A549 (cell line): ENCODE measurements at regions not wholly inside any gene's neighbourhood (a gene's known extent, or its start where the extent isn't known, plus 50 kb on each side); places are given as distances from the start of the nearest gene placed in this dataset.

Experiments
- ATAC-seq, 2 experiments: fragments of 200-7000 bp in 1 of 2; fragments of >200 bp in 1 of 2; cut with Nextera tagmentation in 1 of 2; cut with Tn5 transposase in 1 of 2; 3 replicates each; pipeline versions ENCODE4 v1.8.0 to v1.9.1; 2018 to 2020; ENCODE audit warnings: mild to moderate bottlenecking in 1 of 2, moderate library complexity in 1 of 2
- CTCF ChIA-PET: fragments of 300-600 bp; sonication (Branson Sonifier 250); formaldehyde crosslinking; extraction: SDS; loops from one replicate; lab custom pipeline; 2021; ENCODE audit warnings: antibody characterized with exemption, inconsistent platforms; lab: Yijun Ruan, JAX
- POLR2A ChIA-PET: fragments of 350-600 bp; formaldehyde crosslinking; extraction: SDS; loops from one replicate; lab custom pipeline; 2021; ENCODE audit warnings: antibody characterized with exemption, inconsistent platforms; lab: Yijun Ruan, JAX
- DNase-seq, 2 experiments: peaks; one replicate each; pipeline versions ENCODE4 v3.0.0 to v3.0.0-alpha.2; 2011 to 2016; ENCODE audit warnings: low read depth in 1 of 2, low spot score in 1 of 2
- FAIRE-seq: peaks from 2 replicates; lab custom pipeline; 2011; peaks lifted over from hg19 to GRCh38; lab: Jason Lieb, UNC
- H3K27ac ChIP-seq, 2 experiments: fragments of >200 bp; sonication (Bioruptor Twin); formaldehyde crosslinking; 3 replicates each; pipeline ENCODE4 v1.5.1; 2016 to 2017
- H3K4me1 ChIP-seq: fragments of >200 bp; sonication (Bioruptor Twin); formaldehyde crosslinking; 3 replicates; pipeline ENCODE4 v1.6.1; 2016
- H3K4me2 ChIP-seq: fragments of >200 bp; sonication (Bioruptor Twin); formaldehyde crosslinking; 3 replicates; pipeline ENCODE4 v1.6.1; 2016
- H3K4me3 ChIP-seq: fragments of >200 bp; sonication (Bioruptor Twin); formaldehyde crosslinking; 3 replicates; pipeline ENCODE4 v1.5.1; 2016
- H3K9me3 ChIP-seq: fragments of >200 bp; sonication (Bioruptor Twin); formaldehyde crosslinking; 3 replicates; pipeline ENCODE4 v1.6.1; 2016
- CBX8 ChIP-seq: fragments of 200-600 bp; sonication (generic); IDR thresholded peaks from 2 replicates; pipeline ENCODE4 v1.6.1; 2016
- CHD2 ChIP-seq: fragments of 150-350 bp; IDR thresholded peaks from 2 replicates; pipeline ENCODE4 v1.6.1; 2014; ENCODE audit warnings: low read length; ENCODE audit not compliant: partially characterized antibody
- CHD4 ChIP-seq: fragments of 200-600 bp; sonication (generic); IDR thresholded peaks from 2 replicates; pipeline ENCODE4 v1.6.1; 2016; ENCODE audit warnings: antibody characterized with exemption, mild to moderate bottlenecking, borderline replicate concordance
- EHMT2 ChIP-seq: fragments of 200-600 bp; sonication (generic); IDR thresholded peaks from 2 replicates; pipeline ENCODE4 v1.6.1; 2016; ENCODE audit warnings: antibody characterized with exemption, low read depth, mild to moderate bottlenecking, moderate library complexity
- ESRRA ChIP-seq: fragments of 150-350 bp; IDR thresholded peaks from 2 replicates; pipeline ENCODE4 v1.6.1; 2014; ENCODE audit warnings: mild to moderate bottlenecking, low read length, borderline replicate concordance
- HOXB13 ChIP-seq: fragments of 250-450 bp; sonication (Bioruptor Pico); IDR thresholded peaks from 2 replicates; pipeline ENCODE4 v1.5.0; 2020; ENCODE audit warnings: low read depth, mild to moderate bottlenecking, moderate library complexity
- JUNB ChIP-seq: fragments of >200 bp; sonication (Bioruptor Twin); formaldehyde crosslinking; IDR thresholded peaks from 2 replicates; pipeline ENCODE4 v1.6.1; 2016
- MAFK ChIP-seq: fragments of 450-650 bp; IDR thresholded peaks from 2 replicates; pipeline ENCODE4 v1.6.1; 2014; ENCODE audit not compliant: partially characterized antibody
- NFE2L2 ChIP-seq: fragments of 150-350 bp; conservative IDR thresholded peaks from 2 replicates; pipeline ENCODE4 v1.6.1; 2014; ENCODE audit warnings: low read length
- POLR2A ChIP-seq: IDR thresholded peaks from 2 replicates; pipeline ENCODE4 v1.6.1; 2012; ENCODE audit warnings: mild to moderate bottlenecking, low read length
- POLR2AphosphoS2 ChIP-seq: conservative IDR thresholded peaks from 2 replicates; pipeline ENCODE4 v1.6.1; 2012; ENCODE audit warnings: low read length, improper control_type of control experiment, inconsistent platforms
- TFCP2L1 ChIP-seq: fragments of 250-450 bp; sonication (Bioruptor Pico); IDR thresholded peaks from 2 replicates; pipeline ENCODE4 v1.5.0; 2021; ENCODE audit warnings: mild to moderate bottlenecking
- TP53 ChIP-seq: fragments of 250-450 bp; sonication (Bioruptor Pico); IDR thresholded peaks from 2 replicates; pipeline ENCODE4 v1.5.0; 2021; ENCODE audit warnings: mild to moderate bottlenecking, moderate library complexity
- ZC3H11A ChIP-seq: fragments of 450-650 bp; IDR thresholded peaks from 2 replicates; pipeline ENCODE4 v1.6.1; 2014; ENCODE audit warnings: antibody characterized with exemption, mild to moderate bottlenecking
- ZNF302 ChIP-seq: fragments of 250-450 bp; sonication (Bioruptor Pico); IDR thresholded peaks from 2 replicates; pipeline ENCODE4 v1.9.0; 2021; ENCODE audit warnings: inconsistent platforms, mild to moderate bottlenecking, moderate library complexity
- ZSCAN20 ChIP-seq: fragments of 250-450 bp; sonication (Bioruptor Pico); IDR thresholded peaks from 2 replicates; pipeline ENCODE4 v1.8.0; 2022; ENCODE audit warnings: mild to moderate bottlenecking, moderate library complexity
- TF ChIP-seq, protein P1 (sequence below): fragments of 250-450 bp; sonication (Bioruptor Pico); IDR thresholded peaks from 2 replicates; pipeline ENCODE4 v1.5.0; 2021; ENCODE audit warnings: mild to moderate bottlenecking, moderate library complexity, borderline replicate concordance
- TF ChIP-seq, protein P2 (sequence below): IDR thresholded peaks from 2 replicates; pipeline ENCODE4 v1.6.1; 2012
- TF ChIP-seq, protein P3 (sequence below): fragments of 200-600 bp; sonication (generic); IDR thresholded peaks from 2 replicates; pipeline ENCODE4 v1.6.1; 2016; ENCODE audit warnings: antibody characterized with exemption, mild to moderate bottlenecking, moderate library complexity

DNA sequence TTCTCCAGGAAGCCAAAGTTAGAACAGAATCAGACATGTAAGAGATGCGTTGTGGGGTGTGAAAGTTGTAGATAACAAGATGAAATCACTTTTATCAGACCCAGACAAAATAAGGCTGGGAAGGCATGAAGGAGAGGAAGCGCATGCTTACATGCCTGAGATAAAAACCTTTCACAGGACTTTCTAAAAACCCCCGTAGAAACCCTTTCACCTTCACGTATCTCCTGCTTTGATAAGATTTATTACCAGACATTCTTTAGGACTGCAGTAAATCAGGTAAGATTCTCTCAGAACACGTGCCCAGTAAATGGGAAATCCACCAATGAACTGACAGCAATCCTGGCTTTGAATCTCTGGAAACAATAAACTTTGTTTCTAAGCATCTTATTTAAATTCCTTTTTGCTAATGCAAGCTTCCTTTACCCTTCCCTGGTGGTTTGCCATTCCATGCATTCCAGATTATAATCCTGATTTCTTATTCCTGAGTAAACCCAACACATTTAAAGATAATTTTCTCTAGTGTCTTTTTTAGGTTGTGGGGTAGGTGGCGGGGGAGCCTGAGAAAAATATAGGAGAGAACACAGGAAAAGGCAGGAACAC, 254.6 kb upstream of the LDB2 start (continued):
- TF ChIP-seq, protein P1, sequence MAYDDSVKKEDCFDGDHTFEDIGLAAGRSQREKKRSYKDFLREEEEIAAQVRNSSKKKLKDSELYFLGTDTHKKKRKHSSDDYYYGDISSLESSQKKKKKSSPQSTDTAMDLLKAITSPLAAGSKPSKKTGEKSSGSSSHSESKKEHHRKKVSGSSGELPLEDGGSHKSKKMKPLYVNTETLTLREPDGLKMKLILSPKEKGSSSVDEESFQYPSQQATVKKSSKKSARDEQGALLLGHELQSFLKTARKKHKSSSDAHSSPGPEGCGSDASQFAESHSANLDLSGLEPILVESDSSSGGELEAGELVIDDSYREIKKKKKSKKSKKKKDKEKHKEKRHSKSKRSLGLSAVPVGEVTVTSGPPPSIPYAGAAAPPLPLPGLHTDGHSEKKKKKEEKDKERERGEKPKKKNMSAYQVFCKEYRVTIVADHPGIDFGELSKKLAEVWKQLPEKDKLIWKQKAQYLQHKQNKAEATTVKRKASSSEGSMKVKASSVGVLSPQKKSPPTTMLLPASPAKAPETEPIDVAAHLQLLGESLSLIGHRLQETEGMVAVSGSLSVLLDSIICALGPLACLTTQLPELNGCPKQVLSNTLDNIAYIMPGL (CRISPR knock-in tag) = no peak
- TF ChIP-seq POLR2A = no peak

DNA sequence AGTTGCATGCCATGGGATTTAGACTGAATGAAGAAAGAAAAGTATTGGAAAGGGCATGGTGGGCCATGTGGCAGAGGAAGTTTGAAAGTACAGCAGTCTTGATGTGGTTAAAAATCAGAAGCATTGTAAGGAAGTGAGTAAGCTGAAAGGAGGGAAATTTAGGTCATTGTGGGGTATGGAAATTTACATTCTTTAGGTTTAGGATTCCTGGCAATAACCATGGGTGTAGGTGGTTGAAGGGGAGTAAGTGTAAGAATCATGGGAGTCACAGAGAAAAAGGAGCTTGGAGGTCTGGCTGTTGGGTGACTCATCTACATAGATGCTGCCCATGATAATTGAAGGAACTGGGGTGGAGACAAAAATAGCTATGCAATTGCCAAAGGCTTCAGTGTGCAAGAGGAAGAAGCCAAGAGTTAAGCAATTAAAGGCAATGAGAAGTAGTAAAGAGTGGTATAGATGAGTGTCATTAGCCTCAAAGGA, 243.8 kb upstream of the LDB2 start:
- Histone ChIP-seq H3K4me1 (no peaks in the 10 kb centered on the region), H3K4me2 (no peak overlapping the region), H3K4me3 (no peak overlapping the region), H3K27ac (no peak overlapping the region), H3K9me3 (no peaks in the 10 kb centered on the region)
- no peak for TF ChIP-seq JUNB
- TF ChIP-seq ZNF302 (CRISPR knock-in tag) = no peak
- TF ChIP-seq CBX8 = no peak
- no peak for TF ChIP-seq HOXB13 (CRISPR knock-in tag)
- TF ChIP-seq POLR2AphosphoS2 = no peak
- TF ChIP-seq TFCP2L1 (CRISPR knock-in tag) = no peak
- no peak for TF ChIP-seq EHMT2
- TF ChIP-seq, protein P2, sequence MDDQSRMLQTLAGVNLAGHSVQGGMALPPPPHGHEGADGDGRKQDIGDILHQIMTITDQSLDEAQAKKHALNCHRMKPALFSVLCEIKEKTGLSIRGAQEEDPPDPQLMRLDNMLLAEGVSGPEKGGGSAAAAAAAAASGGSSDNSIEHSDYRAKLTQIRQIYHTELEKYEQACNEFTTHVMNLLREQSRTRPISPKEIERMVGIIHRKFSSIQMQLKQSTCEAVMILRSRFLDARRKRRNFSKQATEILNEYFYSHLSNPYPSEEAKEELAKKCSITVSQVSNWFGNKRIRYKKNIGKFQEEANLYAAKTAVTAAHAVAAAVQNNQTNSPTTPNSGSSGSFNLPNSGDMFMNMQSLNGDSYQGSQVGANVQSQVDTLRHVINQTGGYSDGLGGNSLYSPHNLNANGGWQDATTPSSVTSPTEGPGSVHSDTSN = no peak
- no peak for TF ChIP-seq ZSCAN20 (CRISPR knock-in tag)
- TF ChIP-seq, protein P1 (CRISPR knock-in tag) = no peak
- TF ChIP-seq, protein P3, sequence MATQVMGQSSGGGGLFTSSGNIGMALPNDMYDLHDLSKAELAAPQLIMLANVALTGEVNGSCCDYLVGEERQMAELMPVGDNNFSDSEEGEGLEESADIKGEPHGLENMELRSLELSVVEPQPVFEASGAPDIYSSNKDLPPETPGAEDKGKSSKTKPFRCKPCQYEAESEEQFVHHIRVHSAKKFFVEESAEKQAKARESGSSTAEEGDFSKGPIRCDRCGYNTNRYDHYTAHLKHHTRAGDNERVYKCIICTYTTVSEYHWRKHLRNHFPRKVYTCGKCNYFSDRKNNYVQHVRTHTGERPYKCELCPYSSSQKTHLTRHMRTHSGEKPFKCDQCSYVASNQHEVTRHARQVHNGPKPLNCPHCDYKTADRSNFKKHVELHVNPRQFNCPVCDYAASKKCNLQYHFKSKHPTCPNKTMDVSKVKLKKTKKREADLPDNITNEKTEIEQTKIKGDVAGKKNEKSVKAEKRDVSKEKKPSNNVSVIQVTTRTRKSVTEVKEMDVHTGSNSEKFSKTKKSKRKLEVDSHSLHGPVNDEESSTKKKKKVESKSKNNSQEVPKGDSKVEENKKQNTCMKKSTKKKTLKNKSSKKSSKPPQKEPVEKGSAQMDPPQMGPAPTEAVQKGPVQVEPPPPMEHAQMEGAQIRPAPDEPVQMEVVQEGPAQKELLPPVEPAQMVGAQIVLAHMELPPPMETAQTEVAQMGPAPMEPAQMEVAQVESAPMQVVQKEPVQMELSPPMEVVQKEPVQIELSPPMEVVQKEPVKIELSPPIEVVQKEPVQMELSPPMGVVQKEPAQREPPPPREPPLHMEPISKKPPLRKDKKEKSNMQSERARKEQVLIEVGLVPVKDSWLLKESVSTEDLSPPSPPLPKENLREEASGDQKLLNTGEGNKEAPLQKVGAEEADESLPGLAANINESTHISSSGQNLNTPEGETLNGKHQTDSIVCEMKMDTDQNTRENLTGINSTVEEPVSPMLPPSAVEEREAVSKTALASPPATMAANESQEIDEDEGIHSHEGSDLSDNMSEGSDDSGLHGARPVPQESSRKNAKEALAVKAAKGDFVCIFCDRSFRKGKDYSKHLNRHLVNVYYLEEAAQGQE = no peak
- no peak for TF ChIP-seq ESRRA
- TF ChIP-seq NFE2L2 = no peak
- TF ChIP-seq CHD2 = no peak
- TF ChIP-seq MAFK = no peak
- ChIA-PET POLR2A (no interaction called here), CTCF (no interaction called here)
- no peak for DNase-seq
- FAIRE-seq = no peak
- no peak for ATAC-seq

DNA sequence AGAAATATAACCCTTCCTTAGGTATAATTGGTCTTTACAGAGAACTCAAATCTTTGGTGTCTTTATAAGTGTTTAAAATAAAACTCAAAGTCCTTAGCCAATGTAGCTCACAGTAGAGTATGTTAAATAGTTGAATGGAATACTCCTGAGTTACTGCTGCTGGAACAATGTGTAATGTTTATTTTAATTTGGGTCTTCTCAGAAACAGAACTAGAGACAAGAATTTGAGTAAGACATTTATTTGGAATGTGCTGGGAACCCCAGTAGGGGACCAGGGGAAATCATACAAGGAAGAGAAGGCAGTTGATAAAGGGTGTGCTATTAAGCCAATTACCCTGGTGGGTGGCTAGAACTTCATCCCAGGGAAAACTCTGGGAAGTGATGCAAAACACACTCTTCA, 240.4 kb upstream of the LDB2 start:
- ChIA-PET POLR2A (no interaction called here), CTCF (no interaction called here)
- no peak for FAIRE-seq
- no peak for DNase-seq
- Histone ChIP-seq H3K4me2 (no peak overlapping the region), H3K4me3 (no peak overlapping the region), H3K27ac (no peak overlapping the region), H3K9me3 (no peaks in the 10 kb centered on the region), H3K4me1 (no peaks in the 10 kb centered on the region)
- ATAC-seq = no peak
- no peak for TF ChIP-seq ZC3H11A
- TF ChIP-seq TP53 (CRISPR knock-in tag) = no peak
- TF ChIP-seq CBX8 = no peak
- no peak for TF ChIP-seq CHD4
- no peak for TF ChIP-seq JUNB
